NCI-H460 (cell line): ENCODE measurements at regions not wholly inside any gene's neighbourhood (a gene's known extent, or its start where the extent isn't known, plus 50 kb on each side); places are given as distances from the start of the nearest gene placed in this dataset.
"Not testable (repeated sequence)": the region's sequence is repeated elsewhere in the genome, so short reads cannot be mapped to it uniquely, and the experiment has no call there.

ENCODE experiments used
- DNase-seq: peaks from one replicate; pipeline ENCODE4 v3.0.0-alpha.2; 2016; ENCODE audit warnings: low read depth; ENCODE audit errors: extremely low read depth

- no peak for DNase-seq
Observed at GRCh38 chr2:19207452-19207851, 151.0 kb downstream of the OSR1 start.

GRCh38 chr2:19205983-19206533 lies 152.4 kb downstream of the OSR1 start:
- DNase-seq: no peak

GRCh38 chr2:19203866-19204265 lies 154.6 kb downstream of the OSR1 start:
- DNase-seq: no peak

- DNase-seq: no peak
Observed at GRCh38 chr2:19201911-19202462, 156.4 kb downstream of the OSR1 start.

- DNase-seq: no peak
Observed at GRCh38 chr2:19198381-19198780, 160.0 kb downstream of the OSR1 start.

GRCh38 chr2:19195661-19196060 lies 162.8 kb downstream of the OSR1 start:
- DNase-seq: no peak

- DNase-seq: no peak
Observed at GRCh38 chr2:19189391-19189790, 169.0 kb downstream of the OSR1 start.

- no peak for DNase-seq
Observed at GRCh38 chr2:19187323-19188020, 171.0 kb downstream of the OSR1 start.

- no peak for DNase-seq
Observed at GRCh38 chr2:19185086-19185485, 173.3 kb downstream of the OSR1 start.

GRCh38 chr2:19178175-19178574 lies 180.2 kb downstream of the OSR1 start:
- no peak for DNase-seq

GRCh38 chr2:19176977-19177376 lies 181.4 kb downstream of the OSR1 start:
- no peak for DNase-seq

- no peak for DNase-seq
Observed at GRCh38 chr2:19176172-19176852, 182.1 kb downstream of the OSR1 start.

- no peak for DNase-seq
Observed at GRCh38 chr2:19174176-19174575, 184.2 kb downstream of the OSR1 start.

- DNase-seq: no peak
Observed at GRCh38 chr2:19171409-19171808, 187.0 kb downstream of the OSR1 start.

GRCh38 chr2:19169134-19169768 lies 189.2 kb downstream of the OSR1 start:
- no peak for DNase-seq

- not testable (repeated sequence) for DNase-seq
Observed at GRCh38 chr2:19164099-19164498, 194.3 kb downstream of the OSR1 start.

- no peak for DNase-seq
Observed at GRCh38 chr2:19158896-19159295, 199.5 kb downstream of the OSR1 start.

GRCh38 chr2:19158211-19158610 lies 200.2 kb downstream of the OSR1 start:
- no peak for DNase-seq

GRCh38 chr2:19156646-19157045 lies 201.8 kb downstream of the OSR1 start:
- no peak for DNase-seq

GRCh38 chr2:19150726-19151125 lies 207.7 kb downstream of the OSR1 start:
- no peak for DNase-seq

GRCh38 chr2:19146867-19147266 lies 211.6 kb downstream of the OSR1 start:
- DNase-seq: no peak
